Transverse colon (tissue), 4 donors: ENCODE measurements at regions not wholly inside any gene's neighbourhood (a gene's known extent, or its start where the extent isn't known, plus 50 kb on each side); places are given as distances from the start of the nearest gene placed in this dataset.
A peak's percentile ranks its signal among the peaks of the same experiment; 100 is the strongest.

Source experiments
- CTCF ChIP-seq, 5 experiments: fragments of 200-600 bp in 3 of 5; fragments of 450-650 bp in 2 of 5; sonication (generic) in 3 of 5; IDR thresholded peaks; 1 replicate in 2 of 5; 2 replicates in 3 of 5; pipeline ENCODE4 v1.5.1; 2016 to 2017; ENCODE audit warnings: antibody characterized with exemption in 5 of 5, inconsistent platforms in 3 of 5, mild to moderate bottlenecking in 2 of 5, moderate library complexity in 1 of 5
- EP300 ChIP-seq: sonication (generic); formaldehyde crosslinking; IDR thresholded peaks from one replicate; pipeline ENCODE4 v1.6.1; 2017; ENCODE audit warnings: antibody characterized with exemption, low read depth
- POLR2A ChIP-seq: fragments of 450-650 bp; IDR thresholded peaks from one replicate; pipeline ENCODE4 v1.6.1; 2016; ENCODE audit warnings: antibody characterized with exemption, mild to moderate bottlenecking, moderate library complexity
- POLR2AphosphoS5 ChIP-seq, 3 donors: sonication (generic); formaldehyde crosslinking; IDR thresholded peaks; one replicate each; pipeline ENCODE4 v1.6.1; 2016; ENCODE audit warnings: antibody characterized with exemption in 3 of 3

GRCh38 chr4:156109943-156110900 lies 156.6 kb upstream of the CTSO start:
- TF ChIP-seq CTCF (IDR thresholded peaks at IDR 0.05), result no peak
- peak in 2 of 3 donors; percentile 48 to 53 for TF ChIP-seq POLR2AphosphoS5 (IDR thresholded peaks at IDR 0.05)
- TF ChIP-seq POLR2A, result no peak
- TF ChIP-seq EP300, result no peak
